ENCODE measurements at regions not wholly inside any gene's neighbourhood (a gene's known extent, or its start where the extent isn't known, plus 50 kb on each side); places are given as distances from the start of the nearest gene placed in this dataset.

GRCh38 chr4:112894480-112894879 lies 155.0 kb upstream of the ANK2 start:
- TF ChIP-seq CTCF (IDR thresholded peaks at IDR 0.05) (no peak), POLR2A (IDR thresholded peaks at IDR 0.05) (no peak)

All from adrenal gland (tissue), 5 donors.